ENCODE measurements at regions not wholly inside any gene's neighbourhood (a gene's known extent, or its start where the extent isn't known, plus 50 kb on each side); places are given as distances from the start of the nearest gene placed in this dataset.

DNA sequence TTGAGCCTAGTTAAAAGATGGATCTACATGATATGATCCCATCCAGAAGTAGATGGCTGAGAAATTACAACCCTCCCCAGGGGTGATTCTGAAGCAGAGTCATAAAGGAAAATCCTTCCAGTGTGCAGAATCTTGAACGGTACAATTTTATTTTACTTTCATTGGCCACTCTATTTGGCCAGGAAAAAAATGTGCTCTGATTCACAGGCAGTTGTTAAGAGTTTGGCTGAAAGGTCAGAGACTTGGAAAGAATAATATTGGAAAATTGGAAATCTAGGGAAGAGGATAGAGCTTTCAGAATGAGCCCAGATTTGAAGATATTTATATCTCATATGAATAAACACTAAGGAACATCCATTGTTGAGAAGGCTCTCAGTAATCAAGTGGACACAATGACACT is 1299.3 kb upstream of the GJE1 start:
- Histone ChIP-seq H3K27me3 (ENCODE audit: low read depth) (no peaks in the 10 kb centered on the region), H3K9me3 (replicated peaks) (no peaks in the 10 kb centered on the region), H3K4me1 (no peaks in the 10 kb centered on the region), H3K36me3 (no peaks in the 10 kb centered on the region), H3K4me3 (no peak overlapping the region), H3K27ac (replicated peaks) (peak overlapping the region; percentile 31)
- TF ChIP-seq, protein P1, sequence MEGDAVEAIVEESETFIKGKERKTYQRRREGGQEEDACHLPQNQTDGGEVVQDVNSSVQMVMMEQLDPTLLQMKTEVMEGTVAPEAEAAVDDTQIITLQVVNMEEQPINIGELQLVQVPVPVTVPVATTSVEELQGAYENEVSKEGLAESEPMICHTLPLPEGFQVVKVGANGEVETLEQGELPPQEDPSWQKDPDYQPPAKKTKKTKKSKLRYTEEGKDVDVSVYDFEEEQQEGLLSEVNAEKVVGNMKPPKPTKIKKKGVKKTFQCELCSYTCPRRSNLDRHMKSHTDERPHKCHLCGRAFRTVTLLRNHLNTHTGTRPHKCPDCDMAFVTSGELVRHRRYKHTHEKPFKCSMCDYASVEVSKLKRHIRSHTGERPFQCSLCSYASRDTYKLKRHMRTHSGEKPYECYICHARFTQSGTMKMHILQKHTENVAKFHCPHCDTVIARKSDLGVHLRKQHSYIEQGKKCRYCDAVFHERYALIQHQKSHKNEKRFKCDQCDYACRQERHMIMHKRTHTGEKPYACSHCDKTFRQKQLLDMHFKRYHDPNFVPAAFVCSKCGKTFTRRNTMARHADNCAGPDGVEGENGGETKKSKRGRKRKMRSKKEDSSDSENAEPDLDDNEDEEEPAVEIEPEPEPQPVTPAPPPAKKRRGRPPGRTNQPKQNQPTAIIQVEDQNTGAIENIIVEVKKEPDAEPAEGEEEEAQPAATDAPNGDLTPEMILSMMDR (IDR thresholded peaks at IDR 0.05; ENCODE audit: borderline replicate concordance) = no peak
- intact Hi-C loops (cut with micrococcal nuclease) = no loop called here
- DNase-seq = no peak

DNA sequence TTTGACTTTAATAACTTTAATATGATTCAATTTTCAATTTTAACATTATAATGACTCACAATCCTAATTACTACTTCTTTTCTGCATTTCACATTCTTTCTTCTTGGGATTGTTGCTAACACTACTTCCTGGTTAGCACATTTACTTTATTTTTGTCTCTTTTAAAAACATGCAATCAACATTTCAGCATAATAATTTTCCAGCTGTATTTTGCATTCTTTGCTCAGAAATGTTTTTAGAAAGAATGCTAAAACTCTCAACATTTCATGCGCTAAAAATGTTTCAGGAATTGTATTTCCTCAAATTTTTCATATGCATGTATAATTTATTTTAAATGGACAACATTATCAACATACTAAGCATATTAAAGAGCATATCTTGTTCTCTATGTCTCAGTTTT is 1302.1 kb upstream of the GJE1 start:
- H3K9me3 ChIP-seq (replicated peaks) = no peaks in the 10 kb centered on the region
- intact Hi-C loops (cut with micrococcal nuclease) = no loop called here
- DNase-seq = no peak
- H3K27ac ChIP-seq (replicated peaks) = no peak overlapping the region
- H3K27me3 ChIP-seq (ENCODE audit: low read depth) = no peaks in the 10 kb centered on the region
- no peaks in the 10 kb centered on the region for H3K4me1 ChIP-seq
- H3K4me3 ChIP-seq = no peak overlapping the region
- TF ChIP-seq, protein P1 (IDR thresholded peaks at IDR 0.05; ENCODE audit: borderline replicate concordance) = no peak
- no peaks in the 10 kb centered on the region for H3K36me3 ChIP-seq

- no peak for DNase-seq
- TF ChIP-seq, protein P1 (IDR thresholded peaks at IDR 0.05; ENCODE audit: borderline replicate concordance) = no peak
- H3K36me3 ChIP-seq = no peaks in the 10 kb centered on the region
- H3K4me1 ChIP-seq = no peaks in the 10 kb centered on the region
- no peak overlapping the region for H3K27ac ChIP-seq (replicated peaks)
- H3K9me3 ChIP-seq (replicated peaks) = no peaks in the 10 kb centered on the region
- H3K27me3 ChIP-seq (ENCODE audit: low read depth) = no peaks in the 10 kb centered on the region
- intact Hi-C loops (cut with micrococcal nuclease) = no loop called here
- H3K4me3 ChIP-seq = no peak overlapping the region
These were observed 1303.9 kb upstream of the GJE1 start for GRCh38 chr6:140828856-140829255.

DNA sequence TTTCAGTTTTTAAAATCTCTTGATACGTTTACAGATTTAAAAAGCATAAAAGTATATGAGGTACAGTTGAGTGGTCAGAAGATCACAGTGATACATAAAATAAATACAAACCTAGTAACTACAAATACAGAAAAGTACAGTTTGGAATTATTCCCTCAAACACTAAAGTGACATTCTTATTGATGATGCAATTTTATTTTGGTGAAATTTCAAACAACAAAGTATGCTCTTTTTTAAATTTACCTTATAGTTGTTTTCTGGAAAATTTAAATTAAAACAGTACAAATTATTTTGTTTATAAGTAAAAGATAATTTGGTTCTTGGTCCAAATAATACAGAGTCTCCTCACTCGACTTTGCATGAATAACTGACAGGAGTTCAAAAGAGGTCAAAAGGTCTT is 1305.1 kb upstream of the GJE1 start:
- H3K4me1 ChIP-seq = no peaks in the 10 kb centered on the region
- intact Hi-C loops (cut with micrococcal nuclease) = no loop called here
- DNase-seq = no peak

GRCh38 chr6:140825731-140826130 is 1307.0 kb upstream of the GJE1 start:
- no peak for DNase-seq
- intact Hi-C loops (cut with micrococcal nuclease) = no loop called here
- Histone ChIP-seq H3K4me1 (no peaks in the 10 kb centered on the region), H3K9me3 (replicated peaks) (no peaks in the 10 kb centered on the region), H3K4me3 (no peak overlapping the region), H3K27ac (replicated peaks) (no peak overlapping the region), H3K27me3 (ENCODE audit: low read depth) (no peaks in the 10 kb centered on the region), H3K36me3 (no peaks in the 10 kb centered on the region)
- TF ChIP-seq, protein P1 (IDR thresholded peaks at IDR 0.05; ENCODE audit: borderline replicate concordance) = no peak

More for the DNA sequence above, 1305.1 kb upstream of the GJE1 start:
- Histone ChIP-seq H3K27me3 (ENCODE audit: low read depth) (no peaks in the 10 kb centered on the region), H3K9me3 (replicated peaks) (no peaks in the 10 kb centered on the region), H3K36me3 (no peaks in the 10 kb centered on the region), H3K4me3 (no peak overlapping the region), H3K27ac (replicated peaks) (no peak overlapping the region)
- TF ChIP-seq, protein P1 (IDR thresholded peaks at IDR 0.05; ENCODE audit: borderline replicate concordance) = no peak

DNA sequence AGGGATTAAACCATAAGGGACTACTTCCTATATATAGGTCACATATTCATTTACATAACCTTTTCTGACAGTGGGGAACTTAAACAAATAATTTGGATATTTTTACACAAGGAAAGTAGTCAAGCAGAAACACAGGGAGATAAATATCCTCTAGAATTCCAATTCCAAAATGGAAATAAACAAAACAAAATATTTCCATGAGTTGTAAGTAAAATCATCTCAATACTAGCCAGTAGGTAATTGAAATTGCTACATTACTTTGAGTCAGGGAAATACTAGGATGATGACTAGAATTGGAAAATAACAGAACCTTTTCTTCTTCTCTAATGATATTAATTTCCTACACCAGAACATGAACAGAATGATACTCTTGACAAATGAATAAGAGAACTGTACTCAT is 1308.1 kb upstream of the GJE1 start:
- no peak overlapping the region for H3K27ac ChIP-seq (replicated peaks)
- no peaks in the 10 kb centered on the region for H3K4me1 ChIP-seq
- no peaks in the 10 kb centered on the region for H3K9me3 ChIP-seq (replicated peaks)
- intact Hi-C loops (cut with micrococcal nuclease) = no loop called here
- H3K36me3 ChIP-seq = no peaks in the 10 kb centered on the region
- TF ChIP-seq, protein P1 (IDR thresholded peaks at IDR 0.05; ENCODE audit: borderline replicate concordance) = no peak
- no peak overlapping the region for H3K4me3 ChIP-seq
- no peak for DNase-seq
- no peaks in the 10 kb centered on the region for H3K27me3 ChIP-seq (ENCODE audit: low read depth)
